GM19397 (cell line): ENCODE measurements at regions not wholly inside any gene's neighbourhood (a gene's known extent, or its start where the extent isn't known, plus 50 kb on each side); places are given as distances from the start of the nearest gene placed in this dataset.

ENCODE experiments used
- ATAC-seq: cut with Tn5 transposase; IDR thresholded peaks from one replicate; pipeline ENCODE4 v1.9.1; 2021; ENCODE audit warnings: mild to moderate bottlenecking, moderate library complexity; ENCODE audit not compliant: unreplicated experiment

DNA sequence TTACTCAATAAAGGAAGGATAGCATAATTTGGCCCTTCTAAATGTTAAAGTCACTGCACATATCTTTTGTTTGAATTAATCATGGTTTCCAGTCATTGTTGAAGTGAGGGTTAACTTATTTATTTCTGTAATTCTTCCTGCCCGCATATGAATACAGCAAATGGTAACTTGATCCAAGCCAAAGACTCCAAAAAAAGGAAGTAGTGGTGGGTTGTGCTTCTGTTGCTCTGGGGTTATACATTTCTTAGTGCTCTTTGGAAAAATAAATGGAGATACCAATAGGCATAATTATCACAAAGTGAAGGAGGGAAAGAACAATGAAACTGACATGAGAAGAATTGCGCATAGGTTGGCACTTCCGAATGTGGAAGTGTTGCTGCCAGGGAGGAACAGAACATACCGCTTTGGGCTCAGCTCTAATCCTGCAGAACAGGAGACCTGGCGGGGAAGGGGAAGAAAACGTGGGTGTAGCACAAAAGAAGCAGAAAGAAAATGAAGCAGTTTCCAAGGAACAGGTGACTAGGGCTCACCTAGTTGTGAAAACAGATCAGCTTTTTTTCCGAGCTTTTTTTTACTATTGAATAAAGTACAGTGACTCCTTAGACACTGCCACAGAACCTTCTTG lies 69.7 kb upstream of the TAF11L2 start:
- ATAC-seq: no peak

DNA sequence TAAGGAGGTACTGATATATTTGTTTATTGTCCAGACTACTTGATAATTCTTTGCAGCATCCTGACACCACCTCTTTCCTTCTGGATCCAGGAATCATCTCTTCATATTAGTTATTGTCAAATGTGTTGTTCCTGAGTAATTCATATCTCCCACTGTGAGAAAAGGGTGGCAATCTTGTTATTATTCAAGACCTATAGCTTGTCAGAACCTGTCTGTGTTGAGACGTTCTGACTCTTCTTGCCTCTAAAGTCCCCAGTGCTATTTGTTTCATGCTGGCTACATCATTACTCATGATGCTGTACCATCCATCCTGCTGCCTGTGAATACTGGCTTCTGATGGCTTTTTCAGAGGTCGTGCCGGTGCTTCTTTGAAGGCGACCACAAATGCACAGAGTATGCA lies 68.7 kb upstream of the TAF11L2 start:
- ATAC-seq: no peak

DNA sequence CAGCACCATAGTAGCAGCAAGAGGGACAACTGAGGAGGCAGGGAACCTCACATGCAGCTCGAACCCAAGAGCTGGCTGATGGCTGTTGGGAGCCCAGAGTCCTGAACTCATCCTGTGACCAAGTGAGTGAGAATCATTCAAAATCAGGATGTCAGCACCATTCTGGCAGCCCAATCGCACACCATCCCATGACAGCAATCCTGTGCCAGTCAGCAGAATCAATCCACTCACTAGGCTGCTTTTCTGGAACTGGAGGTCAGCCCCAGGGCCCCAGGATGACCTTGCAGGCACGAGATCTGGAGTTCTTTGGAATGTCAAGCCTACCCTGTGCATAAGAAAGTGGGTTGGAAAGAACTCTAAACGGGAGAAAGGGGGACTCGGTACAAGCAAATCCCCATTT lies 67.8 kb upstream of the TAF11L2 start:
- ATAC-seq: no peak

DNA sequence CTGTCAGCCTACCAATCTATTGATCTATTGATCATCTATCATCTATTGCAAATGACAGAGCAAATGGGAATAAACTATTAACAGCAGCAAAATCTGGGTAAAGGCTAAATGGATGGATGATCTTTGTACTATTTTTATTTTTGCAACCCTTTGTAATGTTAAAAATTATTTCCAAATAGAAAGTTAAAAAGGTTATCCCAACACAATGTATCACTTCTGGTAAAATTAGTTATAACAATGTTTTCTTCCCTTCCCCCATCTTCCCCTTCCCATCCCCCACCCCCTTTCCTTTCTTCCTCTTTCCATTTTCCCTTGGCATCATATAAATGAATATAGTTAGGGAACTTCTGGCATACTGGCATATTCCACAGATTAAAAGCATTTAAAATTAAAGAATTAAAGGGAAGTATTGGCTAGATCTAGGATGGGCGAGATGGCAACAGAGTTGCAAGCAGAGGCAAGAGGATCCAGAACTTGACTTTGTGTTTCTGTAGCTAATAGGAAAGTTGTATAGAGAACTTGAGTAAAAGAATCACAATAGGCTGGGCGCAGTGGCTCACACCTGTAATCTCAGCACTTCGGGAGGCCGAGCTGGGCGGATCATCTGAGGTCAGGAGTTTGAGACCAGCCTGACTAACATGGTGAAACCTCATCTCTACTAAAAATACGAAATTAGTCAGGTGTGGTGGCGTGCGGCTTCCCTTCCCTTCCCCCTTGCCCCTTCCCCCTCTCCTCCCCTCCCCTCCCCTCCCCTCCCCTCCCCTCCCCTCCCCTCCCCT lies 66.6 kb upstream of the TAF11L2 start:
- no peak for ATAC-seq

DNA sequence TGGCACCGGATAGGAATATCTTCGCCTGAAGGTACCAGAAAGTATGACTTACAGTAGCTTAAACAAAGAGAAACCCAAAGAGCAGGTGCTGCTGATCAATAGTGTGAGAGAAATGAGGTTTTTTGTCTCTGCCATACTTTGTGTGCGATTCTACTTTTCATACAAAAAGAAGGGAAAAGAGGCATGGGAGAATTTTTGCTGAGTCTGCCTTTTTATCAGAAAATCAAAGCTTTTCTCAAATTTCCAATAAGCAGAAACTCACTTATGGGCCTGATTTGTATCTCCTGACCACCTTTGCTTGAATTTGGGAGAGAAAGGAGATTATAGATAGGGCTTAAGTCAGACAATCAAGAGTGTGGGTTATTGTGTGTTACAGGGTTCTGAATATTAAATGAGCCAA lies 65.5 kb upstream of the TAF11L2 start:
- no peak for ATAC-seq

DNA sequence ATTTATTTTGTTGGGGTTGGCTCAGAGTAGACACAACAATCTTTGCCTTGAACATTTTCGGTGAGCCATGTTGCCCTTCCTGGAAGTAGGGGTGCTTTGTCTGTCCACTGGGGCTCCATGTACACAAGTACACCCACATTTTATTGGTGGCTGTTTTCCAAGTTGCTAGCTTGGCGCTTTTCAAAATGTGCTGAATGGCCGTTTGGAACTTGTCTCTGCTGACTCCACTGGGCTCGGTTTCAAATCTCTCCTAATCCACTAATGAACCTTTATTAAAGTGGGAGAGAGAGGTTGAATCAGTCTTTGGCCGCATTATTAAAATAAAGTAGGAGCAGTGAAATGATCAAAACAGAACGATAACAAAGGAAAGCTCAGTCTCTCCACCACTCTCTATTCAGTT lies 64.6 kb upstream of the TAF11L2 start:
- no peak for ATAC-seq

DNA sequence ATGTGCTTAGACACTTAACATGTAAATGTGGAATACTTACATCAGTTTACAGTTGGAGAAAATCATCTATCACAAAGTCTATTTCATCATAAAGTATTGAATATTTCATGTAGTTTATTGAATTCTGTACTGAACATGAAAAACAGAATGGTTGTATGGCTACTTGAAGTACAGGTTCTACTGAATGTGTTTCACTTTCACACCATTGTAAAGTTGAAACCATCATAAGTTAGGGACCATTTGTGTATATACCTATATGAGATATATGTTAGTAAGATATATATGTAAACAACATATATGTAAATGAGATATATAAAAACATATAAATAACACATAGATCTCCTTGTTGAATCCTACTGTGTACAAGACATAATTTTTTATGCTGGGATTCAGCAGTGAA lies 63.0 kb upstream of the TAF11L2 start:
- ATAC-seq: no peak

DNA sequence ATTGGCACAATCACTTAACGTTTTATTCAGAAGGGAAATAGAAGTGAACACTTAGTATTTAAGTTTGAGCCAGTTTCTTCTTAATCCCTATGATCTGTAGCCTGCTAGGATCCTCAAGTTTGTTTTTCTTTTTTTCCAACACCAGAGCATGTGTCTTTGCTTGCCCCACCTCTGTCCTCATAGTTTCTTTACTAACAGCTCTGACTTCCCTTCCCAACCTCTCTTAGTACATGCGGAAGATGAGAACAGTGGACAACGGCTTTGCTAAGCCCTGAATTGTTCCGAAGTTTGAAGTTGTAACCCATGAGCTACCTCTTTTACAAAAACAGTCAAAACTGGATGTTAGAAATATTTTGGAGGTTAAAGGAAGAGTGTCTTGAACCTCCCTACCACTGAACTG lies 61.7 kb upstream of the TAF11L2 start:
- peak; percentile 46 for ATAC-seq

DNA sequence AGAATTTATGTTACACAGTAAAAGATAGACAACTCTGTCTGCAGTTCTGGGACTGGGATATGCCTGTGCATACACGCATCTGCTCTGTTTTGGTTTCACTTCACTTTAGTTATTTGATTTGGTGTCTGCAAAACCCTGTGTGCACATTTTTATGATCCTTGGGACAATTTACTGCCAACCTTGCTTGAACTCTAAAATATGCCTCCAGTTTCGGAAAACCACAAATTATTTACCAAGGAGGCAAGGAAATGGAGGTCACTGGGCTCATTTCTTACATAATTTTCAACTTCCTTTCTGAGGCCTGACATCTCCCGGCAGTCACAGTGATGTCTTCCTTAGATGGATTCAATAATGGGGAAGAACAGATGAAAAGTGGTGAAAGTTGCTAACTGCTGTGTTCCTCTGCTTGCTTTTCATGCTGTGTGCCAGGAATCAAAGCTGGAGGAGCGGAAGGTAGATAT lies 61.2 kb upstream of the TAF11L2 start:
- ATAC-seq: peak; percentile 74

DNA sequence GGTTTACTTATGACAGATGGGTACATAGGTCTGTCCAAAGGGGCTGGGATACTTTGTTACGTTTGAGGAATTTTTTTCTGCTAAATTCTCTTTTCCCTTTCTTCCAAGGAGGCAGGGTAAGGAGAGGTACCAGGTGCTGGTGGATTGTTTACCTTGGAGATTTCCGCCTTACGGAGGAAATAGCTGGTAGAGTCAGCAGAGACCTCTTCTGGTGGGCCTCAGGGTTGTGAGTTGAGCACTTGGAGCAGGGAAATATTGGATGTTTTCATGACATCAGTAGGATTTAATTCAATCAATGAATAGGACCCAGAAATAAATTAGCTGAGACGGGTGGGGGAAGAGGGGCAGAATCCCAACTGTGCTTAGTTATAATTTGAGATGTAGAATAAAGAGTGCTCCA lies 60.0 kb upstream of the TAF11L2 start:
- ATAC-seq: no peak

DNA sequence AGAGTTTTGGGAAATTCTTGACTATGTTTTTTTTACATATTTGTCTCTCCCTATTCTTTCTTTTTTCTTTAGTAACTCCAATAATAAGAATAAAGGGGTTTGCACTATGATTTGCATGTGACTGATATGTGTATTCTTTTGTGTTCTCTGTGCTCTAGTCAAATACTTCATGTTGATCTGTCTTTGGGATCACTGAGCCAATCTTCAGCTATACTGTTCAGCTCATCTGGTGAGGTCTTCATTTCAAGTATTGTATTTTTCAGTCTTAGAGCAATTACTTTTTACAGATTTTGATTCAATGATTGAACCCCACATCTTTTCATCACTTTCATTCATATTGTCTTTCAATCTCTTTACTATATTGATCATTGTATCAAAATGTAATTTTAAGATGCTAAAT lies 58.1 kb upstream of the TAF11L2 start:
- ATAC-seq: no peak

DNA sequence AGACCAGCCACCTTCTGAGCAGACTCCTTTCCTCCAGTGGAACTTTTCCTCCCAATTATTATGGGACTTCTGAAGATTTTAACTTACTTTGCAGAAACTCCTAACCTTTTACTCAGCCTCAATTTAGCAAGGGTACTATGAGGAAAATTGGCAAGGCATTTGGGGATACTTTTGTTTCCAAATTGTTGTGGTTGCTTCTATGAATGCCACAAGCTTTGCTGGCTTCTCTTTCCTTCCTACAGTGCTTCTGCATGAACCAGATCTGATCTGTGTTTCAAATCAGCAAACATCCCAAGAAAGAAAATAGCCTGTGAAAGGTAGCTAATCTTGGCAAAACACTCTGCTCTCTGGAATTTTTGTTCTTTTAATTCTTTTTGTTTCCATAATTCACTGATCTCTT lies 57.3 kb upstream of the TAF11L2 start:
- no peak for ATAC-seq

DNA sequence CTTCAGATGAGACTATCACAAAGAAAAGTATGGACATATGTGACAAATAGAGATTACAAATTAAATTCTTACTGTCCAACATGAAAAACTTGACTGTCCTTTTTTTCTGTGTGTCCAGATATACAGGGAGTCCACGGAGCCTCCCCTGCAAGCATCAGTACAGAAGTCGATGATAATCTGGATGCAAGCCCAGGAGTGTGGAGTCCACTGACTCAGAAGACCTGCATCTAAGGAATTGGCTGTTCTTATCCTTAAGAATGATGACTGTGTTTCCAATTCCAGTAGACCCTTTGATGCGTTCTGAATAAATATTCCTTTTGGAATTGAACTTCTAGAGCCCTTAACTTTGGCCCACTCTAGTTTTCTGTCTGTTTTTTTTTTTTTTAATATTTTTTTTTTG lies 56.7 kb upstream of the TAF11L2 start:
- no peak for ATAC-seq

DNA sequence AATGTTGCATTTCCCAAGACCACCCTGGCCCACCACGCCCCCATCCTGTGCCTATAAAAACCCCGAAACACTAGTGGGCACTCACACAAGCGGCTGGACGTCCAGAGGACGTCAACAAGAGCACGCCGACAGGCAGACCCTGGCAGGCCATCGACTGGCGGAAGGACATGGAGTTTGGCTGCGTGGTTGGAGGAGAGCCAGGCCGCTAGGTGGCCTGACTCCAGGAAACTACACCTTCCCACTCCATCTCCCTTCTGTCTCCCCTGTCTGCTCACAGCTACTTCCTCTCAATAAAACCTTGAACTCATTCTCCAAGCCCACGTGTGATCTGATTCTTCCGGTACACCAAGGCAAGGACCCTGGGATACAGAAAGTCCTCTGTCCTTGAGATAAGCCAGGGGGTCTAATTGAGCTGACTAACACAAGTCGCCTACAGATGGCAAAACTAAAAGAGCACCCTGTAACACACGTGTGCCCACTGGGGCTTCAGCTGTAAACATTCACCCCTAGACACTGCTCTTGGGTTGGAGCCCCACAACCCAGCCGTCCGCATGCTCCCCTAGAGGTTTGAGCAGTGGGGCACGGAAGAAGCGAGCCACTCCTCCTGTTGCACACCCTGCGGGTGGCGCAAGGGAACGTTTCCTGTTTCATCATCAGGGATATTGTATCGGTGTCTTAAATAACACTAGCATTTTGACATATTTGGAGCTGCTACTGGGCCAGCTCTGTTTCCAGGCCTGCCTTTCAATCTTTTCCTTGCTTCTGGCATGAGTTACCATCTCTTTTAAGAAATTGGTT lies 54.5 kb upstream of the TAF11L2 start:
- ATAC-seq: no peak

DNA sequence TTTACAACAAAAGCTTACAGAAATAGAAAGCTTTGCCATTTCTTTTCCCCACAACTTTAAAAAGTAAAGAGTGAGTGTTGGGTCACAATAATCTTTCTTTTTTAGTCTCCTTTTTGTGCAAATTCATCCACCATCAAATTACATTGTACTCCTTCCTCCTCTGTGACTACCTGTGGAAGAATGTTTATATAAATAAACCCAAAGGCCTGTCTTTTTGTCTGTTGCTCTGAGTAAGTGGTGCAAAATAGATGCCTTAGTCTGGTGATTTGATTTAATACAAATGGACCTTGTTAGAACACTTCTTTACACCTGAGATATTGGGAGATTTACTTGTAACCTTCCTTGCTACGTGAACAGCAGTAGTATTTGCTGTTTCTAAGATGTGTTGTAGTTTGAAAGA lies 53.5 kb upstream of the TAF11L2 start:
- ATAC-seq: no peak

DNA sequence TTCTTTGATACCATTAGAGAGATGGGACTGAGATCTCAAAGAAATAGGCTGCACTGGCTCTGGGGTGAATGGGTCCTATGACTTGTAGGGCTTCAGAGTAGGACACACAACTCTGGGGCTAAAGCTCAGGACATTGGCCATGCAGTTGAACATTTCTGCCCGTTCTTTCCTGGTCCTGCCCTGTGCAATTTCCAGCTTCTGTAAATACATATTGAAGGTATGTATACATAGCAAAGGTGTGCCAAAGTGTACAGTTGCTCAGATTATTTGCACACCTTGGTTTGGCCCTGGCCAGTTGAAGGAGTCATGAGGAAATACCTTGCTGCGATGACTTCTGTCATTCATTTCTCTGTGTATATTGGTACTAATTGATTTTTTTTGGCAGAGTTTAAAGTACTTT lies 52.8 kb upstream of the TAF11L2 start:
- no peak for ATAC-seq
